ENCODE measurements at regions not wholly inside any gene's neighbourhood (a gene's known extent, or its start where the extent isn't known, plus 50 kb on each side); places are given as distances from the start of the nearest gene placed in this dataset.

DNA sequence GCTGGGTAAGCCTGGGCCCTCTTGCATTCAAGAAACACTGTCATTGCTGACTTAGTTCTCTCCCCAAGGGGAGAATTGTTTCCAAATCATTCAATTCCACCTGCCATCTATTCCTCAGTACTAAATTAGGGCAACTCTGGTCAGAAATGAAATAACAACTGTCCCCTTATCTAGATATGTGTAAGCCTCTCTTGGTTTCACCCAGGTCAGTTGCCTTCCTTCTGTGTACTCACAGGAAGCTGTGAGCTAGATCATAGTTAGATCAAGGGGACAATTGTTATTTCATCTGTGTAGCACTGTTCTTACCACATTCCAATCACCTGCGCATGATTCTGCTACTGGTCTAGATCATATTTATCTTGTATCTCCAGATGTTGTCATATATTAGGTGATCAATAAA lies 483.0 kb upstream of the SORCS1 start:
- TF ChIP-seq RAD21 (IDR thresholded peaks at IDR 0.05; ENCODE audit: low read depth) (no peak), ZBTB7A (IDR thresholded peaks at IDR 0.05; ENCODE audit: low read depth) (no peak), NFIC (IDR thresholded peaks at IDR 0.05) (no peak), EGR1 (IDR thresholded peaks at IDR 0.05) (no peak), CEBPB (IDR thresholded peaks at IDR 0.05) (no peak), FOXM1 (IDR thresholded peaks at IDR 0.05; ENCODE audit: borderline replicate concordance, low read depth) (no peak), YY1 (IDR thresholded peaks at IDR 0.05; ENCODE audit: low read depth) (no peak), CREB1 (IDR thresholded peaks at IDR 0.05; ENCODE audit: low read depth) (no peak), TAF1 (IDR thresholded peaks at IDR 0.05; ENCODE audit: low read depth) (no peak), EP300 (IDR thresholded peaks at IDR 0.05; ENCODE audit: borderline replicate concordance) (no peak), TCF12 (IDR thresholded peaks at IDR 0.05; ENCODE audit: low read depth) (no peak), TEAD4 (IDR thresholded peaks at IDR 0.05) (no peak)
- TF ChIP-seq, protein P1, sequence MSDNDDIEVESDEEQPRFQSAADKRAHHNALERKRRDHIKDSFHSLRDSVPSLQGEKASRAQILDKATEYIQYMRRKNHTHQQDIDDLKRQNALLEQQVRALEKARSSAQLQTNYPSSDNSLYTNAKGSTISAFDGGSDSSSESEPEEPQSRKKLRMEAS (IDR thresholded peaks at IDR 0.05) = no peak
- TF ChIP-seq, protein P2, sequence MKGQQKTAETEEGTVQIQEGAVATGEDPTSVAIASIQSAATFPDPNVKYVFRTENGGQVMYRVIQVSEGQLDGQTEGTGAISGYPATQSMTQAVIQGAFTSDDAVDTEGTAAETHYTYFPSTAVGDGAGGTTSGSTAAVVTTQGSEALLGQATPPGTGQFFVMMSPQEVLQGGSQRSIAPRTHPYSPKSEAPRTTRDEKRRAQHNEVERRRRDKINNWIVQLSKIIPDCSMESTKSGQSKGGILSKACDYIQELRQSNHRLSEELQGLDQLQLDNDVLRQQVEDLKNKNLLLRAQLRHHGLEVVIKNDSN (IDR thresholded peaks at IDR 0.05) = no peak
- TF ChIP-seq, protein P3, sequence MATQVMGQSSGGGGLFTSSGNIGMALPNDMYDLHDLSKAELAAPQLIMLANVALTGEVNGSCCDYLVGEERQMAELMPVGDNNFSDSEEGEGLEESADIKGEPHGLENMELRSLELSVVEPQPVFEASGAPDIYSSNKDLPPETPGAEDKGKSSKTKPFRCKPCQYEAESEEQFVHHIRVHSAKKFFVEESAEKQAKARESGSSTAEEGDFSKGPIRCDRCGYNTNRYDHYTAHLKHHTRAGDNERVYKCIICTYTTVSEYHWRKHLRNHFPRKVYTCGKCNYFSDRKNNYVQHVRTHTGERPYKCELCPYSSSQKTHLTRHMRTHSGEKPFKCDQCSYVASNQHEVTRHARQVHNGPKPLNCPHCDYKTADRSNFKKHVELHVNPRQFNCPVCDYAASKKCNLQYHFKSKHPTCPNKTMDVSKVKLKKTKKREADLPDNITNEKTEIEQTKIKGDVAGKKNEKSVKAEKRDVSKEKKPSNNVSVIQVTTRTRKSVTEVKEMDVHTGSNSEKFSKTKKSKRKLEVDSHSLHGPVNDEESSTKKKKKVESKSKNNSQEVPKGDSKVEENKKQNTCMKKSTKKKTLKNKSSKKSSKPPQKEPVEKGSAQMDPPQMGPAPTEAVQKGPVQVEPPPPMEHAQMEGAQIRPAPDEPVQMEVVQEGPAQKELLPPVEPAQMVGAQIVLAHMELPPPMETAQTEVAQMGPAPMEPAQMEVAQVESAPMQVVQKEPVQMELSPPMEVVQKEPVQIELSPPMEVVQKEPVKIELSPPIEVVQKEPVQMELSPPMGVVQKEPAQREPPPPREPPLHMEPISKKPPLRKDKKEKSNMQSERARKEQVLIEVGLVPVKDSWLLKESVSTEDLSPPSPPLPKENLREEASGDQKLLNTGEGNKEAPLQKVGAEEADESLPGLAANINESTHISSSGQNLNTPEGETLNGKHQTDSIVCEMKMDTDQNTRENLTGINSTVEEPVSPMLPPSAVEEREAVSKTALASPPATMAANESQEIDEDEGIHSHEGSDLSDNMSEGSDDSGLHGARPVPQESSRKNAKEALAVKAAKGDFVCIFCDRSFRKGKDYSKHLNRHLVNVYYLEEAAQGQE (IDR thresholded peaks at IDR 0.05; ENCODE audit: low read depth) = no peak

DNA sequence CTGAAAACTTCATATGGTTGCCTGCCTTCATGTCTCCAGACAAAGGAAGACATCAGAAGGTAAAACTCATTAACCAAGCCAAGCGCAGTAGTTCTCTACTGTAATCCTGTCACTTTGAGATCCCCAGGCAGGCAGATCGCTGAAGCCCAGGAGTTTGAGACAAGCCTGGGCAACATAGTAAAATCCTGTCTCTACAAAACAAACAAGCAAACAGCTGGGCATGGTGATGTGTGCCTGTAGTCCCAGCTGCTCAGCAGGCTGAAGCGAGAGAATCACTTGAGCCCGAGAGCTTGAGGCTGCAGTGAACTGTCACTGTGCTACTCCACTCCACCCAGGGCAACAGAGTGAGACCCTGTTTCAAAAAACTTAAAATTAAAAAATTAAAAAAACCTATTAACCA lies 467.4 kb upstream of the SORCS1 start:
- no peak for TF ChIP-seq YY1 (IDR thresholded peaks at IDR 0.05; ENCODE audit: low read depth)

DNA sequence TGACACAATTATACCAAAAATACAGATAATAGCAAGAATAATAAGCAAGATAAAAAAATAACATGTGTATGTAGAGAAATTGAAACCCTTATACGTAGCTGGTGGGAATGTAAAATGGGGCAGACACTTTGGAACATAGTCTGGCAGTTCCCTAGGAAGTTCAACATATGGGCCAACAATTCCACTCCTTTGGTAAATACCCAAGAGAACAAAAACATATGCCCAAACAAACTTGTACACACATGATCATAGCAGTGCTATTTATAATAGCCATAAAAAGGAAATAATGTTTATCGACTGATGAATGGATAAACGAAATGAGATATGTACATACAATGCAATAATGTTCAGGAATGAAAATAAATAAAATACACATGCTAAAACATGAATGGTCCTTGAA lies 462.4 kb upstream of the SORCS1 start:
- TF ChIP-seq EGR1 (IDR thresholded peaks at IDR 0.05) = no peak
- TF ChIP-seq EP300 (IDR thresholded peaks at IDR 0.05; ENCODE audit: borderline replicate concordance) = no peak

DNA sequence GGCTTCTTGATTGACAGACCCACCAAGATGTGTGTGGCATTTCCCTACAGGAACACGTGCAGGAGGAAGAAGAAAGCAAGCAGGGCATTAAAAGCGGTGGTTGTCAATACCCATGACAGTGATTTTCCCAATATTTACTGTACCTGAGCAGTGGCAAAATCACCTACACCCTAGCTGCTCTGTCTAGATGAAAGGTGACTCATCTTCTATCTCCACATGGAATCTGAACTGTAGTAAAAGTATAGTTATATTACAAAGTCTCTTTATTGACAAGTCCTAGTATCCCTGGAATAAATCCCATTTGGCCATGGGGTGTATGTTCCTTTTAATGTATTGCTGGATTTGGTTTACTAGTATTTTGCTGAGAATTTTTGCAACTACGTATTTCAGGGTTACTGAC lies 458.8 kb upstream of the SORCS1 start:
- TF ChIP-seq EGR1 (IDR thresholded peaks at IDR 0.05) (no peak), RAD21 (IDR thresholded peaks at IDR 0.05; ENCODE audit: low read depth) (no peak), ZBTB7A (IDR thresholded peaks at IDR 0.05; ENCODE audit: low read depth) (no peak), TCF12 (IDR thresholded peaks at IDR 0.05; ENCODE audit: low read depth) (no peak), FOXM1 (IDR thresholded peaks at IDR 0.05; ENCODE audit: borderline replicate concordance, low read depth) (no peak), CEBPB (IDR thresholded peaks at IDR 0.05) (no peak)
- TF ChIP-seq, protein P1 (IDR thresholded peaks at IDR 0.05) = no peak
- TF ChIP-seq, protein P2 (IDR thresholded peaks at IDR 0.05) = no peak

DNA sequence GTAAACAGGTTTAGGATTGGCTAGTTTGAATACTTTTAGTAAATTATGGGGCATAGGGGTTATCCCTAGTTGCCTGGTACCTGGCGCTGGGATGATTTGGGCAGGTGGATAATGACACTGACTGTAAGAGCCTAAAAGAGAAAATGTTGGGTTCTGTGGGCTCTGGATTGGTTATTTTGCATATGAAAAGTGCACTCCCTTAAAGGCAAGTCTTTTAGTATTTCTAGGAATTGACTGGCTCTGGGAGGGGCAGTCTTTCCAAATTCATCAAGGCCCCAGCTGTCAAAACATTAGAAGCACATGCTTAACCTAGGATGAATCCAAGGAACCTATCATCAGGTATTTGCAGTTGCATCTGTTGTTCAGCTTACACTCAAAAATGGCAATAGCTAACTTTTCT lies 454.6 kb upstream of the SORCS1 start:
- TF ChIP-seq ZBTB7A (IDR thresholded peaks at IDR 0.05; ENCODE audit: low read depth) (no peak), TCF12 (IDR thresholded peaks at IDR 0.05; ENCODE audit: low read depth) (no peak), TAF1 (IDR thresholded peaks at IDR 0.05; ENCODE audit: low read depth) (no peak), YY1 (IDR thresholded peaks at IDR 0.05; ENCODE audit: low read depth) (no peak), TEAD4 (IDR thresholded peaks at IDR 0.05) (no peak), CREB1 (IDR thresholded peaks at IDR 0.05; ENCODE audit: low read depth) (no peak), NFIC (IDR thresholded peaks at IDR 0.05) (no peak), EGR1 (IDR thresholded peaks at IDR 0.05) (no peak), FOXM1 (IDR thresholded peaks at IDR 0.05; ENCODE audit: borderline replicate concordance, low read depth) (no peak), EP300 (IDR thresholded peaks at IDR 0.05; ENCODE audit: borderline replicate concordance) (no peak), RAD21 (IDR thresholded peaks at IDR 0.05; ENCODE audit: low read depth) (no peak), CEBPB (IDR thresholded peaks at IDR 0.05) (no peak)
- TF ChIP-seq, protein P3 (IDR thresholded peaks at IDR 0.05; ENCODE audit: low read depth) = no peak
- TF ChIP-seq, protein P1 (IDR thresholded peaks at IDR 0.05) = no peak
- TF ChIP-seq, protein P2 (IDR thresholded peaks at IDR 0.05) = no peak

DNA sequence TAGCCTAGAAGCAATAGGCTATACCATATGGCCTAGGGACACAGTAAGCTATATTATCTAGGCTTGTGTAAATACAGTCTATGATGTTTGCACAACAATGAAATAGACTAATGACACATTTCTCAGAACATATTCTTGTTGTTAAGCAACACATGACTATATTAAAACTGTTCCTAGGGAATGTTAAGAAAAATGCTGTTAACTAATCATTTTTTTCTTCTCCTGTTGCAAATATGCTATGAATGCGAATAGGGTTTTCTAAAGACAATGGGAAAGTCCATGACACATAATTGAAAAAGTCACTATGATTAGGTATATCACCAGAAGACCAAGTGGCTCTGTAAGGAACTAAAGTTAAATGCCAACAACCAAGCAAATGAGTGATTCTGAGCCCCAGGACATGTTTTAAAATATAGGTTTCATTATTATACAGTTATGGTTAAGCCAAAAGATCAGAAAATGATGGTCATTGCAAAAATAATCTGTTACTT lies 454.0 kb upstream of the SORCS1 start:
- TF ChIP-seq CREB1 (IDR thresholded peaks at IDR 0.05; ENCODE audit: low read depth) (no peak), CEBPB (IDR thresholded peaks at IDR 0.05) (no peak), EGR1 (IDR thresholded peaks at IDR 0.05) (no peak), TCF12 (IDR thresholded peaks at IDR 0.05; ENCODE audit: low read depth) (no peak), TAF1 (IDR thresholded peaks at IDR 0.05; ENCODE audit: low read depth) (no peak), FOXM1 (IDR thresholded peaks at IDR 0.05; ENCODE audit: borderline replicate concordance, low read depth) (no peak), YY1 (IDR thresholded peaks at IDR 0.05; ENCODE audit: low read depth) (no peak), EP300 (IDR thresholded peaks at IDR 0.05; ENCODE audit: borderline replicate concordance) (no peak), TEAD4 (IDR thresholded peaks at IDR 0.05) (no peak), NFIC (IDR thresholded peaks at IDR 0.05) (no peak), RAD21 (IDR thresholded peaks at IDR 0.05; ENCODE audit: low read depth) (no peak), ZBTB7A (IDR thresholded peaks at IDR 0.05; ENCODE audit: low read depth) (no peak)
- TF ChIP-seq, protein P3 (IDR thresholded peaks at IDR 0.05; ENCODE audit: low read depth) = no peak
- TF ChIP-seq, protein P2 (IDR thresholded peaks at IDR 0.05) = no peak
- TF ChIP-seq, protein P1 (IDR thresholded peaks at IDR 0.05) = no peak

Measured in Ishikawa (cell line).